ENCODE measurements at regions not wholly inside any gene's neighbourhood (a gene's known extent, or its start where the extent isn't known, plus 50 kb on each side); places are given as distances from the start of the nearest gene placed in this dataset.

GRCh38 chr2:18009891-18010290 is 131.4 kb downstream of the KCNS3 start:
- no peak for TF ChIP-seq CTCF (optimal IDR thresholded peaks at IDR 0.05 in 1 of 3, IDR thresholded peaks at IDR 0.05 in 1 of 3, conservative IDR thresholded peaks at IDR 0.05 in 1 of 3; ENCODE audit: extremely low read depth in 1 of 3, insufficient read depth in 2 of 3, low read length in 3 of 3)
- TF ChIP-seq EZH2 (IDR thresholded peaks at IDR 0.05; ENCODE audit: low read length) = no peak
- H3K4me1 ChIP-seq (ENCODE audit: control insufficient read depth, extremely low read depth, insufficient read depth, low read length) = no peaks in the 10 kb centered on the region
- no peak for FAIRE-seq
- H3K9ac ChIP-seq (ENCODE audit: control insufficient read depth, extremely low read depth, insufficient read depth, low read length) = no peak overlapping the region
- H3K9me1 ChIP-seq (ENCODE audit: control insufficient read depth, extremely low read depth, insufficient read depth, low read length) = no peaks in the 10 kb centered on the region
- no peaks in the 10 kb centered on the region for H3K79me2 ChIP-seq (ENCODE audit: control insufficient read depth, insufficient read depth, low read length)
- no peak overlapping the region for H3K27ac ChIP-seq (ENCODE audit: control insufficient read depth, insufficient read depth, low read length)
- no peak for DNase-seq (ENCODE audit: low read depth, low spot score)
- H3K9me3 ChIP-seq (ENCODE audit: control insufficient read depth, low read depth, low read length) = no peaks in the 10 kb centered on the region
- H3K4me2 ChIP-seq (ENCODE audit: control insufficient read depth, extremely low read depth, insufficient read depth, low read depth, low read length) = no peak overlapping the region
- H3K4me3 ChIP-seq (ENCODE audit: control insufficient read depth in 2 of 3, extremely low read depth in 1 of 3, insufficient read depth in 2 of 3, low read depth in 1 of 3, low read length in 3 of 3) = no peak overlapping the region
- H3K27me3 ChIP-seq (ENCODE audit: control insufficient read depth, extremely low read depth, insufficient read depth, low read length) = no peaks in the 10 kb centered on the region
- dilution Hi-C loops (cut with MboI; ENCODE audit: extremely low pct_ligation_motif_present, low sequenced_read_pairs) = no loop called here
- H4K20me1 ChIP-seq (ENCODE audit: control insufficient read depth, extremely low read depth, insufficient read depth, low read length) = no peaks in the 10 kb centered on the region
- H2AFZ ChIP-seq (ENCODE audit: control insufficient read depth, low read length) = no peak overlapping the region
- no peaks in the 10 kb centered on the region for H3K36me3 ChIP-seq (ENCODE audit: control insufficient read depth in 2 of 2, extremely low read depth in 1 of 2, insufficient read depth in 2 of 2, low read length in 2 of 2)

- Histone ChIP-seq H3K27me3 (ENCODE audit: control insufficient read depth, extremely low read depth, insufficient read depth, low read length) (no peaks in the 10 kb centered on the region), H3K27ac (ENCODE audit: control insufficient read depth, insufficient read depth, low read length) (no peak overlapping the region), H3K9ac (ENCODE audit: control insufficient read depth, extremely low read depth, insufficient read depth, low read length) (no peak overlapping the region), H3K9me3 (ENCODE audit: control insufficient read depth, low read depth, low read length) (no peaks in the 10 kb centered on the region), H3K9me1 (ENCODE audit: control insufficient read depth, extremely low read depth, insufficient read depth, low read length) (no peaks in the 10 kb centered on the region), H3K36me3 (ENCODE audit: control insufficient read depth in 2 of 2, extremely low read depth in 1 of 2, insufficient read depth in 2 of 2, low read length in 2 of 2) (no peaks in the 10 kb centered on the region), H3K4me1 (ENCODE audit: control insufficient read depth, extremely low read depth, insufficient read depth, low read length) (no peaks in the 10 kb centered on the region), H2AFZ (ENCODE audit: control insufficient read depth, low read length) (no peak overlapping the region), H3K79me2 (ENCODE audit: control insufficient read depth, insufficient read depth, low read length) (no peaks in the 10 kb centered on the region), H3K4me3 (ENCODE audit: control insufficient read depth in 2 of 3, extremely low read depth in 1 of 3, insufficient read depth in 2 of 3, low read depth in 1 of 3, low read length in 3 of 3) (no peak overlapping the region), H3K4me2 (ENCODE audit: control insufficient read depth, extremely low read depth, insufficient read depth, low read depth, low read length) (no peak overlapping the region), H4K20me1 (ENCODE audit: control insufficient read depth, extremely low read depth, insufficient read depth, low read length) (no peaks in the 10 kb centered on the region)
- TF ChIP-seq EZH2 (IDR thresholded peaks at IDR 0.05; ENCODE audit: low read length) (no peak), CTCF (optimal IDR thresholded peaks at IDR 0.05 in 1 of 3, IDR thresholded peaks at IDR 0.05 in 1 of 3, conservative IDR thresholded peaks at IDR 0.05 in 1 of 3; ENCODE audit: extremely low read depth in 1 of 3, insufficient read depth in 2 of 3, low read length in 3 of 3) (no peak)
- FAIRE-seq (no peak), DNase-seq (ENCODE audit: low read depth, low spot score) (no peak)
- dilution Hi-C loops (cut with MboI; ENCODE audit: extremely low pct_ligation_motif_present, low sequenced_read_pairs) = no loop called here
Measured at GRCh38 chr2:18005411-18005810, 126.9 kb downstream of the KCNS3 start.

Data from keratinocyte (primary cell).